GM18909 (cell line): ENCODE measurements at regions not wholly inside any gene's neighbourhood (a gene's known extent, or its start where the extent isn't known, plus 50 kb on each side); places are given as distances from the start of the nearest gene placed in this dataset.
"Not testable (repeated sequence)": the region's sequence is repeated elsewhere in the genome, so short reads cannot be mapped to it uniquely, and the experiment has no call there.

Experiments
- ATAC-seq: cut with Tn5 transposase; IDR thresholded peaks from one replicate; pipeline ENCODE4 v1.9.1; 2021; ENCODE audit warnings: mild to moderate bottlenecking; ENCODE audit not compliant: unreplicated experiment, poor library complexity

DNA sequence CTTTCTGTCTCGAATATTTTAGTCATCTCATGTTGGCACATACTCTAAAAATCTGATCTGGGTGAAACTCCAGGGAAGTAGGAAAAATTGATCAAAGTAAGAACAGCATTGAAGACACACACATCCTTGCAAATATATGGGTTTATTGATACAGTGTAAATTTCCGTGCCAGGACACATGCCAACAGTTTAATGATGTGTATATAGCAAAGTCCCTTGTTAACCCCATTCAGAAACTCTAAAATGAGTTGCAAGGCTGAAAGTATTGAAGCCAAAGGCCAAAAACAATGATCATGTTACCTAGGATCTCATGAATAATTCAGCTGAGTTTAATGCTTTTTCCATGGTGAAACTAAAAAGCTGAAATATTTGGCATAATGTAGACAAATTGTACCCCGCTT lies 62.3 kb upstream of the FAM72C start:
- not testable (repeated sequence) for ATAC-seq

DNA sequence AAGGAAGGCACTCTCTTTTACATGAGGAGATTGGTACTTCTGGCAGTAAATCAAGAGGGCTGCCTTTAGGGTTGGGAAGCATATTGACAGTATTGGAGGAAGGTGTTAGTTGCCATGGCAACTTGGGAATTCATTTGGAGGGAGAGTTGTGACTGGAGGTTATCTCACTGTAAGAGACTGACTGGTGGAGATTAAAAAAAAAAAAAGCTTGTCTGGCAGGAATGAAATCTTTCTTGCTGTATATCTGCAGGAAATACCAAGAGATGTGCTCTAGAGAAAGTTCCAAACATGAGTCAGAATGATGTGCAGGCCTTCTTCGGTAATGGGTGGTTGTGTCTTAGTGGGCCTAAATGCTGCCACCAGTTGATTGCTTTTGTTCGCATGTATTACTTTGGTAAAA lies 59.8 kb upstream of the FAM72C start:
- ATAC-seq: not testable (repeated sequence)

DNA sequence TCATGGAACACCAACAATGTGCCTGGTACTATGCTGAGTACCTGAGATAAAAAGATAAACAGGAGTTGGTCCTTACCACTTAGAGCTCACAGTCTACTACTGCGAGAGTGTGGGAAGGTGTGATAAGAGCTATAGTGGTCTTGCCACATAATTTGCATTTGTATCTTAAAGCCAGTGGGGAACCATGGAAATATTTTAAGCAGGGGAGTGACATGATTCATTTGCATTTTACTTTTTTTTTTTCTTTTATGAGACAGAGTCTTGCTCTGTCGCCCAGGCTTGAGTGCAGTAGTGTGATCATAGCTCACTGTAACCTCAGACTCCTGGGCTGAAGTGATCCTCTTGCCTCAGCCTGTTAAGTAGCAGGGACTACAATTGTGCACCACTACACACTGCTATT lies 54.2 kb upstream of the FAM72C start:
- ATAC-seq: peak; percentile 92

DNA sequence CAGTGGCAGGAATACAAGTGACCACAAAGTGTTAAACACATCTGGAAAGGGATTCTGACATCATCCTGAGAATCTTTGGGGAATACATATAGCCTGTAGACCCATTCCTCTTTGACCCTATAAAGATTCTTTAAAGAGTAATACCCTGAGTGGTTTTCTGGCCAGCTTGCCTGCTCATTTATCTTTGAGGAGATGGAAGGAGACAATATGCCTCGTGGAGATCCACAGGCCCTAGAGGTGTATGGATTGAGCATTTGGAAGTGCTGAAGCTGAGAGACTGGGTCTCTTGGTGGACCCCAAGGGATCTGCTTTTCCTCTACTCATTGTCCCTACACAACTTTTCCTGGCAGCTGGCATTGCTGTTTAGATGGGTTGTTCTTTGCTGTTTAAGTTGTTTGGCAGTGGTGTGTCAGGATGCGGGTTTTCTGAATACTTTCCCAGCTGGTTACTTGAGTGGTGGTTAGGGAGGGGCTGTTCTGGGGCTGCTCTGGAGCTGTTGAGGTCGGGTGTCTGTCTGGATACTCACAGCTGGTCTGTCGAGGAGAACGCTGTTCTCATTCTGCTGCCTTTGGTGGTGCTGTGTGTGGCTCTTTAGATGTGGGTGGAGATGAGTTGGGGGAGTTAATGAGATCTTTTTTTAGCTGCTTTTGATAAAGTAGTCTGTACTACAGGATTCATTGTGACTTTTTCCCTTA lies 50.1 kb upstream of the FAM72C start:
- ATAC-seq: not testable (repeated sequence)
